BJ (cell line): ENCODE measurements at regions not wholly inside any gene's neighbourhood (a gene's known extent, or its start where the extent isn't known, plus 50 kb on each side); places are given as distances from the start of the nearest gene placed in this dataset.

Experiments used
- CTCF ChIA-PET: fragments of 350-600 bp; formaldehyde crosslinking; extraction: SDS; loops from one replicate; lab custom pipeline; 2021; ENCODE audit warnings: antibody characterized with exemption, inconsistent platforms; lab: Yijun Ruan, JAX
- POLR2A ChIA-PET: fragments of 300-600 bp; sonication (Branson Sonifier 250); formaldehyde crosslinking; extraction: SDS; loops from one replicate; lab custom pipeline; 2021; ENCODE audit warnings: antibody characterized with exemption; lab: Charles Lee
- DNase-seq: peaks from one replicate; pipeline ENCODE4 v3.0.0-alpha.2; 2011; ENCODE audit warnings: low read depth
- H3K27me3 ChIP-seq: 2 replicates; pipeline ENCODE4 v1.6.0; 2011; ENCODE audit warnings: low read length; ENCODE audit not compliant: control insufficient read depth, insufficient read depth
- H3K36me3 ChIP-seq: 2 replicates; pipeline ENCODE4 v1.5.1; 2011; ENCODE audit warnings: low read length; ENCODE audit not compliant: control insufficient read depth, insufficient read depth
- H3K4me3 ChIP-seq: 2 replicates; pipeline ENCODE4 v1.5.1; 2011; ENCODE audit warnings: low read depth, mild to moderate bottlenecking, control low read depth, low read length
- TF ChIP-seq, protein P1 (sequence below): IDR thresholded peaks from 2 replicates; pipeline ENCODE4 v1.5.1; 2011; ENCODE audit warnings: low read depth, mild to moderate bottlenecking, control low read depth, inconsistent platforms, low read length, moderate library complexity; ENCODE audit not compliant: insufficient read depth

DNA sequence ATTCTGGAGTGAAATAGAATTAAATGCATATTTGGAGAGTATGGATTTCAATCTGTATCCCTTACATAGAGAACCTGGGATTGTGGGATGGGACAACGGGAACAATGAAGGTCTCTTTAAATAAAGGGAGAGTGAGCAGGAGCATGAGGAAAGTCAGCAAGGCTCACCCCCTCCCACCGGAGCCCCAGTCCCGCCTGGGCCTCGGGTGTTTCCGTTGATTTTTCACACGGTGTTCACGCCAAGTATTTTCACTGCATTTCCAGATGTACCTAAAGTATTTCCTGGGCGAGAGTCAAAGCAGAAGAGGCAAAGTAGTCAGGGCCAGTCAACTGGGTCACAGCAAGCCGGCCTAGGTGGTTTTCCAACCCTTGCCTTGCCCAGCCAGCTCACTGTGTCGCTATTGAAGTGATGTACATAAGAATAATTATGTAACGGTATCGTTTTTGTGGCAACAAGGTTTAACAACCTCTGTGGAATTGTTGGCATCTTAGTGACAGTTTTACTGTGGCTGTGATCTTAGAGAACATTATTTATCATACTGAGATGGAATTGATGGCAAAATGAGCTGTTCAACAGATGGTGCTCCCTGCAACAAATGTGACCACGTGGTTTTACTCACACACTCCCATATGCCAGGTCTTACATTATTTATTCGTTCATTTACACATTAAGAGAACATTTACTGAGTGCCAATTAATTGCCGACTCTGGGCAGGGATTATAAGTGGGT, 177.3 kb downstream of the ADAMTS15 start:
- POLR2A ChIA-PET: no interaction called here
- CTCF ChIA-PET: interaction anchor here (0.8 kb wide), 1 partner anchor 237 kb away, joined by 3 read pairs; no protein-coding TSS in a partner anchor
- TF ChIP-seq, protein P1, sequence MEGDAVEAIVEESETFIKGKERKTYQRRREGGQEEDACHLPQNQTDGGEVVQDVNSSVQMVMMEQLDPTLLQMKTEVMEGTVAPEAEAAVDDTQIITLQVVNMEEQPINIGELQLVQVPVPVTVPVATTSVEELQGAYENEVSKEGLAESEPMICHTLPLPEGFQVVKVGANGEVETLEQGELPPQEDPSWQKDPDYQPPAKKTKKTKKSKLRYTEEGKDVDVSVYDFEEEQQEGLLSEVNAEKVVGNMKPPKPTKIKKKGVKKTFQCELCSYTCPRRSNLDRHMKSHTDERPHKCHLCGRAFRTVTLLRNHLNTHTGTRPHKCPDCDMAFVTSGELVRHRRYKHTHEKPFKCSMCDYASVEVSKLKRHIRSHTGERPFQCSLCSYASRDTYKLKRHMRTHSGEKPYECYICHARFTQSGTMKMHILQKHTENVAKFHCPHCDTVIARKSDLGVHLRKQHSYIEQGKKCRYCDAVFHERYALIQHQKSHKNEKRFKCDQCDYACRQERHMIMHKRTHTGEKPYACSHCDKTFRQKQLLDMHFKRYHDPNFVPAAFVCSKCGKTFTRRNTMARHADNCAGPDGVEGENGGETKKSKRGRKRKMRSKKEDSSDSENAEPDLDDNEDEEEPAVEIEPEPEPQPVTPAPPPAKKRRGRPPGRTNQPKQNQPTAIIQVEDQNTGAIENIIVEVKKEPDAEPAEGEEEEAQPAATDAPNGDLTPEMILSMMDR: no peak
- H3K4me3 ChIP-seq: no peak overlapping the region
- no peak for DNase-seq
- no peaks in the 10 kb centered on the region for H3K27me3 ChIP-seq
- H3K36me3 ChIP-seq: no peaks in the 10 kb centered on the region

DNA sequence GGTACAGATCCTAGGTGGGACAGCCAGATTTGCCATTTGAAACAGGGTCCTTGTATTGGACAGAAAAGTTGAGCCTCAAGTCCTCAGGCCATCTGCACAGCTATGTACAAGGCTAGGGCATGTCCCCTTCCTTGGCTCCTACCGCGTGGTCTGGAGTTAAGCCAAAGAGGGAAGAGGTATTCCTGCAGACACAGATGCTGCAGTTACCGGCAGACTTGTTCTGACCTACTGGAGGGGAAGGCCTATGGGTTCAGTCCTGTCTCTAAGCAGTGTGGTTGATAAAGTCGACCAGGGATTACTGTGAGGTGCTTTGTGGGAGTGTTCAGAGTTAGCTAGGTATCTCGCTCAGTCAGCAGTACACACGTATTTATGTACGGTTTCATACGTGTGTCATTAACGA, 180.6 kb downstream of the ADAMTS15 start:
- Histone ChIP-seq H3K4me3 (no peak overlapping the region), H3K36me3 (no peaks in the 10 kb centered on the region), H3K27me3 (no peaks in the 10 kb centered on the region)
- TF ChIP-seq, protein P1: no peak
- ChIA-PET POLR2A (no interaction called here), CTCF (interaction anchor here (1.1 kb wide), 1 partner anchor 233 kb away, joined by 3 read pairs; no protein-coding TSS in a partner anchor)
- no peak for DNase-seq

DNA sequence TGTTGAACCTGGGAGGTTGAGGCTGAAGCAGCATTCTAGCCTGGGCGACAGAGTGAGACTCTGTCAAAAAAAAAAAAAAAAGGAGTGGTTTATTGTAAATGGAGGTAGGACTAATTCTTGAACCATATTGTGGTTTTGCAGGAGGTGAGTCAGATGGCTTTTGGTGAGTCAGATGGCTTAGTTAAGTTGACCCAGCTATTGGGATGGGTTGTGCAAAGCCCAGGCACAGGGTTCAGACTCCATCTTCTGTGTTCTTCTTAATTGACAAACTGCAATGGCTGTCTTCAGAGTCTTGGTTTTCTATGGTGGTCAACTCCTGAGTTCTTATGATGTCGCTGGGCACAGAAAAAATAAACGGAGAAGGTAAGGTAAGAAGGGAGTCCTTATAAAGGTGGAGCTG, 182.7 kb downstream of the ADAMTS15 start:
- peak; percentile 71 for DNase-seq
- ChIA-PET POLR2A (no interaction called here), CTCF (no interaction called here)
- Histone ChIP-seq H3K36me3 (no peaks in the 10 kb centered on the region), H3K4me3 (no peak overlapping the region), H3K27me3 (no peaks in the 10 kb centered on the region)
- TF ChIP-seq, protein P1: no peak

DNA sequence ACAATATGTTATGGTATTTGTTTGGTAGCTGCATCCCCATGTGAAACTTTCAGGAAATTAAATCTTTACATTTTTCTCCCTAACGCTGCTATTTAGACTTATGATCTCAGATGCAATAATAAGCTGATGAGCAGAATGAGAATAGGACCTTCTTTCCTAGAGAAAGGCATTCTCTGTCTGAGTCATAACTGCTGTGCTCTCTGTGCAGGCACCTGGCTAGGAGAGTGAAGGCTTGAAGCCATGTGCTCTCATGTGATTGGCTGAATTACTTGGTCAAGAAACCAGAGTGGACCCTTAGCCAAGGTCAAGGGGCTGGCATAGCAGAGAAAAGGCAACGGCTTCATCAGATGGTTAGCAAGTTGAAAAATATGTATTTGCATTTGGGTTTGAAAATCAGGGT, 185.0 kb downstream of the ADAMTS15 start:
- no peak for DNase-seq
- H3K36me3 ChIP-seq: no peaks in the 10 kb centered on the region
- POLR2A ChIA-PET: no interaction called here
- H3K27me3 ChIP-seq: no peaks in the 10 kb centered on the region
- TF ChIP-seq, protein P1: no peak
- H3K4me3 ChIP-seq: no peak overlapping the region
- CTCF ChIA-PET: no interaction called here

DNA sequence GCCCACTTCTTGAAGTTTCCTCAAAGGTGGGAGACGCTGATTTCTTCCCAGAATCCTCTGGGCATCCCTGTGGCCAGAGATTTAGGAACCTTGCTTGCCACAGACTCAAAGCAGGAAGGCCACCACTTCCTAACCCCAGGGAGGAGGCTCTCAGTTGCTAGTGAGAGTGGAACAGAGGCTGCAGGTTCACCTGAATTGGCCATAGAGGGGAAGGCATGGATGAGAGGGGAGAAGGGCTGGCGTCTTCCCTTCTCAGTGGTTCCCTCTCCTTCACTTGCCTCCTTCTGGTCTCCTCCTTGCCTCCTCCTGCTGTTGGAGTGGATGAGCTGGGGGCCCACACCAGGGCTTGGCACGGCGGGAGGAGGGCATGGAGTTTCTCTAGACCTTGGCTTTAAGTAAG, 185.7 kb downstream of the ADAMTS15 start:
- ChIA-PET CTCF (no interaction called here), POLR2A (no interaction called here)
- H3K27me3 ChIP-seq: no peaks in the 10 kb centered on the region
- H3K4me3 ChIP-seq: no peak overlapping the region
- TF ChIP-seq, protein P1: no peak
- no peak for DNase-seq
- H3K36me3 ChIP-seq: no peaks in the 10 kb centered on the region
